ENCODE measurements at regions not wholly inside any gene's neighbourhood (a gene's known extent, or its start where the extent isn't known, plus 50 kb on each side); places are given as distances from the start of the nearest gene placed in this dataset.

DNA sequence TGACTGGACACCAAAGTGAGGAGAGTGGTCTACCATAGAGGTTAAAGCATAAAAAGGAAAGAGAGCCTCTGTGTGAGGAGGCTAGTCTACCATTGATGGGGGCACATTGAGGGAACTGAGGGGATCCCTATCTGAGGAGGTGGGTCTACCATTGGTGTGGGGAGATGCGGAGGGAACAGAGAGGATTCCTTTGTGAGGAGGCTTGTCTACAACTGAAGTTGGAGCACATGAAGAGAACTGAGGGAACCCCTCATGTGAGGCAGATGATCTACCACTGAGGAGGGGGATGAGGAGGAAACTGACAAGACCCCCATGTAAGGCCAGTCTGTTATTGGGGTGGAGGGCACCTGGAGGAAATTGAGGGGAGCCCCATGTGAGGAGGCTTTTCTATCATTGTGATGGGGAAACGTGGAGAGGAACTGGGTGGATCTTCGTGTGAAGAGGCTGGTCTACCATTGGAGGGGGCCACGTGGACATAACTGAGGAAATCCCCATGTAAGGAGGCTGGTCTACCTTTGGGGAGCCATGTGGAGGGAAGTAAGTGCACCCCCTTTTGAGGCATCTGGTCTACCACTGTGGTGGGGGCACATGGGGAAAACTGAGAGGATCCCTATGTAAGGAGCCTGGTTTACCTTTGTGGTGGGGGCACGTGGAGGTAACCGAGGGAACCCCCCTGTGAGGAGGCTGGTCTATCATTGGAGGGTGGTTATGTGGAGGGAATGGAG lies 160.1 kb downstream of the FBLN2 start:
- H3K4me1 Mint-ChIP-seq (ENCODE audit: low read depth), result no peaks in the 10 kb centered on the region
- H3K27me3 Mint-ChIP-seq, result no peaks in the 10 kb centered on the region
- no peaks in the 10 kb centered on the region for H3K36me3 Mint-ChIP-seq (ENCODE audit: low read depth)
- H3K27ac Mint-ChIP-seq, result no peak overlapping the region
- H3K9me3 Mint-ChIP-seq, result peaks cover 93% of the 10 kb centered on the region
- H3K4me3 Mint-ChIP-seq, result no peak overlapping the region
- intact Hi-C loops (cut with micrococcal nuclease), result no loop called here

DNA sequence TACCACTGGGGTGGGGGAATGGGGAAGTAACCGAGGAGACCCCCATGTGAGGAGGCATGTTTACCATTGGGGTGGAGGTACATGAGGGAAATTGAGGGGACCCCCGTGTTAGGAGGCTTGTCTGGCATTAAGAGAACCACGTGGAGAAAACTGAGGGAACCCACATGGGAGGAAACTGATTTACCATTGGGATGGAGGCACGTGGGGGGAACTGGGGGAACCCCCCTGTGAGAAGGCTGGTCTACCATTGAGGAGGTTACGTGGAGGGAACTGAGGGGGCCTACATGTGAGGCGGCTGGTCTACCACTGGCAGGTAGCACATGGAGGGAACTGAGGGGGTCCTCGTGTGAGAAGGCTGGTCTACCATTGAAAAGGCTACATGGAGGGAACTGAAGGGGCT lies 159.4 kb downstream of the FBLN2 start:
- no peak overlapping the region for H3K27ac Mint-ChIP-seq
- no peak overlapping the region for H3K4me3 Mint-ChIP-seq
- intact Hi-C loops (cut with micrococcal nuclease), result no loop called here
- H3K36me3 Mint-ChIP-seq (ENCODE audit: low read depth), result no peaks in the 10 kb centered on the region
- H3K9me3 Mint-ChIP-seq, result peaks cover 92% of the 10 kb centered on the region
- no peaks in the 10 kb centered on the region for H3K4me1 Mint-ChIP-seq (ENCODE audit: low read depth)
- no peaks in the 10 kb centered on the region for H3K27me3 Mint-ChIP-seq

DNA sequence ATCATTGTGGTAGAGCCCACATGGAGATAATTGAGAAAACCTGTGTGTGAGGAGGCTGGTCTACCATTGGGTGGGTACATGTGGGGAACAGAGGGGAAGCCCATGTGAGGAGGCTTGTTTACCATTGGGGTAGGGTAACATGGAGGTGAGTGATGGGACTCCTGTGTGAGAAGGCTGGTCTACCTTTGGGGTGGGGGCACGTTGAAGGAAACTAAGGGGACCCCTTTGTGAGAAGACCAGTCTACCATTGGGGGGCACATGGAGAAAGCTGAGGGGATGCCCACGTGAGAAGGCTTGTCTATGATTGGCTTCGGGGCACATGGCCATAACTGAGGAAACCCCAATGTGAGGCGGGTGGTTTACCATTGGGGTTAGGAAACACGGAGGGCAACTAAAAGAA lies 158.5 kb downstream of the FBLN2 start:
- no peaks in the 10 kb centered on the region for H3K4me1 Mint-ChIP-seq (ENCODE audit: low read depth)
- H3K27me3 Mint-ChIP-seq, result no peaks in the 10 kb centered on the region
- no peak overlapping the region for H3K4me3 Mint-ChIP-seq
- H3K27ac Mint-ChIP-seq, result no peak overlapping the region
- intact Hi-C loops (cut with micrococcal nuclease), result no loop called here
- peaks cover 92% of the 10 kb centered on the region for H3K9me3 Mint-ChIP-seq
- no peaks in the 10 kb centered on the region for H3K36me3 Mint-ChIP-seq (ENCODE audit: low read depth)

DNA sequence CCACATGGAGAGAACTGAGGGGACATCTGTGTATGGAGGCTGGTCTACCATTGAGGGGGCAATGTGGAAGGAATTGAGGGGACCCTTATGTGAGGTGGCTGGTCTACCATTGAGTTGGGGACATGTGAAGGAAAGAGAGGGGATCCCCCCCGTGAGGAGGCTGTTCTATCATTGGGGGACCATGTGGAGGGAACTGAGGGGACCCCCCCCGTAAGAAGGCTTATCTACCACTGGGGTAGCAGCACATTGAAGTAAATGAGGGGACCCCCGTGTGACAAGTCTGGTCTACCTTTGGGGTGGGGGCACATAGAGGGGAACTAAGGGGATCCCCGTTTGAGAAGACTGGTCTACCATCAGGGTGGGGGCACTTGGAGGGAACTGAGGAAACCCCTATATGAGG lies 158.0 kb downstream of the FBLN2 start:
- H3K27me3 Mint-ChIP-seq, result no peaks in the 10 kb centered on the region
- no peak overlapping the region for H3K4me3 Mint-ChIP-seq
- H3K27ac Mint-ChIP-seq, result no peak overlapping the region
- H3K36me3 Mint-ChIP-seq (ENCODE audit: low read depth), result no peaks in the 10 kb centered on the region
- H3K9me3 Mint-ChIP-seq, result peaks cover 86% of the 10 kb centered on the region
- intact Hi-C loops (cut with micrococcal nuclease), result no loop called here
- H3K4me1 Mint-ChIP-seq (ENCODE audit: low read depth), result no peaks in the 10 kb centered on the region

DNA sequence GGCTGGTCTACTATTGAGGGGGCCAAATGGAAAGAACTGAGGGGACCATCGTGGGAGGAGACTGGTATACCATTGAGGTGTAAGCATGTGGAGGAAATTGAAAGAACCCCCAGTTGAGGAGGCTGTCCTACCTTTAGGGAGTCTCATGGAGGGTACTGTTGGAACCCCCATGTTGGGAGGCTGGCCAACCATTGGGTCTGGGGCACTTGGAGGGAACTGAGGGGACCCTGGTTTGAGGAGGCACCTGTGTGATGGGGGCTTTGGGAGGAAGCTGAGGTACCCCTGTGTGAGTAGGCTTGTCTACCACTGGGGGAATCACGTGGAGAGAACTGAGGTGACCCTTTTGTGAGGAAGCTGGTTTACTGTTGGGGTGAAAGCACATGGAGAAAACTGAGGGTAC lies 157.5 kb downstream of the FBLN2 start:
- intact Hi-C loops (cut with micrococcal nuclease), result no loop called here
- Mint-ChIP-seq H3K4me1 (ENCODE audit: low read depth) (no peaks in the 10 kb centered on the region), H3K27ac (no peak overlapping the region), H3K27me3 (no peaks in the 10 kb centered on the region), H3K9me3 (peaks cover 82% of the 10 kb centered on the region), H3K36me3 (ENCODE audit: low read depth) (no peaks in the 10 kb centered on the region), H3K4me3 (no peak overlapping the region)

DNA sequence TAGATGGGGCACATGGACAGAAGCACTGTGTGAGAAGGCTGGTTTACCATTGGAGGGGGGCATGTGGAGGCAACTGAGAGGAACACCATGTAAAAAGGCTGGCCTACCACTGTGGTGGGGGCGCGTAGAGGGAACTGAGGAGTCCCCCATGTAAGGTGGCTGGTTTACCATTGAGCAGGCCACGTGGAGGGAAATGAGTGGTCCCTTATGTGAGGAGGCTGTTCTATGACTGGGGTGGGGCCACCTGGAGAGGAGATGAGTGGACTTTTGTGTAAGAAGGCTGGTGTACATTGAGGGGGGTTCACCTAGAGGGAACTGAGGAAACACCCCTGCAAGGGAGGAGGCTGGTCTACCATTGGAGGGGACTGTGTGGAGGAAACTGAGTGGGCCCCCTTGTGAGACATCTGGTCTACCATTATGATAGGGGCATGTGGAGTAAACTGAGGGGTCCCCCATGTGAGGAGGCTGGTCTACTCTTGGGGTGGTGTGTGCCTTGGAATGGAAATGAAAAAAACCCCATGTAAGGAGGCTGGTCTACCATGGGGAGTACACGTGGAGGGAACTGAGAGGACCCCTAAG lies 156.9 kb downstream of the FBLN2 start:
- H3K4me3 Mint-ChIP-seq, result no peak overlapping the region
- H3K4me1 Mint-ChIP-seq (ENCODE audit: low read depth), result no peaks in the 10 kb centered on the region
- no peak overlapping the region for H3K27ac Mint-ChIP-seq
- no peaks in the 10 kb centered on the region for H3K36me3 Mint-ChIP-seq (ENCODE audit: low read depth)
- H3K9me3 Mint-ChIP-seq, result peaks cover 75% of the 10 kb centered on the region
- intact Hi-C loops (cut with micrococcal nuclease), result no loop called here
- H3K27me3 Mint-ChIP-seq, result no peaks in the 10 kb centered on the region

DNA sequence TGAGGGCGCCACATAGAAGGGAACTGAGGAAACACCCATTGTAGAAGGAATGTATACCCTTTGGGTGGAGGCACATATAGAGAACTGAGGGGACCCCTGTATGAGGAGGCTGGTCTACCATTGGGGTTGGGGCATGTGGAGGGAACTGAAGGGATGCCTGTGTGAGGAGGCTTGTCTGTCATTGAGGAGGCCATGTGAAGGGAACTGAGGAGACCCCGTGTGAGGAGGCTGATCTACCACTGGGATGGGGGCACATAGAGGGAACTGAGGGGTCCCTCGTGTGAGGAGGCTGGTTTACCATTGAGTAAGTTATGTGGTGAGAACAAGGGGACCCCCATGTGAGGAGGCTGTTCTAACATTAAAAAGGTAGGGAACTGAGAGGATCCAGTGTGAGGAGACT lies 156.1 kb downstream of the FBLN2 start:
- Mint-ChIP-seq H3K9me3 (peaks cover 72% of the 10 kb centered on the region), H3K27ac (no peak overlapping the region), H3K4me1 (ENCODE audit: low read depth) (no peaks in the 10 kb centered on the region), H3K27me3 (no peaks in the 10 kb centered on the region), H3K36me3 (ENCODE audit: low read depth) (no peaks in the 10 kb centered on the region), H3K4me3 (no peak overlapping the region)
- intact Hi-C loops (cut with micrococcal nuclease), result no loop called here

DNA sequence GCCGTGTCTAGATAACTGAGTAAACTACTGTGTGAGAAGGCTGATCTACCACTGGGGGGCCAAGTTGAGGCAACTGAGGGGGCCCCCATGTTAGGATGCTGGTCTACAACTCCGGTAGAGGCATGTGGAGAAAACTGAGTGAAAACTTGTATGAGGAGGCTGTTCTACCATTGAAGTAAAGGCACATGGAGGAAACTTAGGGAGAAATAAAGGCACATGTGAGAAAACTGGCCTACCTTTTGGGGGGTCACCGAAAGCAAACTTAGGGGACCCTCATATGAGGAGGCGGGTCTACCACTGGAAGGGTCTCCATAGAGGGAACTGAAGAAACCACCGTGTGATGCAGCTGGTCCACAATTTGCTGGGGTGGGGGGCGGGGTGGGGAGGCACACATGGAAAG lies 155.2 kb downstream of the FBLN2 start:
- no peaks in the 10 kb centered on the region for H3K36me3 Mint-ChIP-seq (ENCODE audit: low read depth)
- H3K9me3 Mint-ChIP-seq, result peaks cover 64% of the 10 kb centered on the region
- intact Hi-C loops (cut with micrococcal nuclease), result no loop called here
- no peaks in the 10 kb centered on the region for H3K4me1 Mint-ChIP-seq (ENCODE audit: low read depth)
- no peak overlapping the region for H3K27ac Mint-ChIP-seq
- no peaks in the 10 kb centered on the region for H3K27me3 Mint-ChIP-seq
- H3K4me3 Mint-ChIP-seq, result no peak overlapping the region

DNA sequence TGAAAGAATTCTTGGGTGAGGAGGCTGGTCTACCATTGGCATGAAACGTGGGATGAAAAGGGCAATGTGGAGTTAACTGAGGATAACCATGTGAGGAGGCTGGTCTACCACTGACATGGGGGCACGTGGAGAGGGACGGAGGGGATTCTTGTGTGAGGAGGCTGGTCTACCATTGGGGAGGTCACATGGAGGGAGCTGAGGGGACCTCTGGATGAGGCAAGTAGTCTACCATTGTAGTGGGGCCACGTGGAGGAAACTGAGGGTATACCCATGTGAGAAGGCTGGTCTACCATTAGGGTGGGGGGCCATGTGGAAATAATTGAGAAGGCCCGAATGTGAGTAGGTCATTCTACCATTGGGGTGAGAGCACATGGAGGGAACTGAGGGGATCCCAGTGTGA lies 154.1 kb downstream of the FBLN2 start:
- intact Hi-C loops (cut with micrococcal nuclease), result no loop called here
- no peaks in the 10 kb centered on the region for H3K36me3 Mint-ChIP-seq (ENCODE audit: low read depth)
- H3K27ac Mint-ChIP-seq, result no peak overlapping the region
- no peaks in the 10 kb centered on the region for H3K27me3 Mint-ChIP-seq
- H3K4me3 Mint-ChIP-seq, result no peak overlapping the region
- H3K9me3 Mint-ChIP-seq, result peaks cover 55% of the 10 kb centered on the region
- no peaks in the 10 kb centered on the region for H3K4me1 Mint-ChIP-seq (ENCODE audit: low read depth)

DNA sequence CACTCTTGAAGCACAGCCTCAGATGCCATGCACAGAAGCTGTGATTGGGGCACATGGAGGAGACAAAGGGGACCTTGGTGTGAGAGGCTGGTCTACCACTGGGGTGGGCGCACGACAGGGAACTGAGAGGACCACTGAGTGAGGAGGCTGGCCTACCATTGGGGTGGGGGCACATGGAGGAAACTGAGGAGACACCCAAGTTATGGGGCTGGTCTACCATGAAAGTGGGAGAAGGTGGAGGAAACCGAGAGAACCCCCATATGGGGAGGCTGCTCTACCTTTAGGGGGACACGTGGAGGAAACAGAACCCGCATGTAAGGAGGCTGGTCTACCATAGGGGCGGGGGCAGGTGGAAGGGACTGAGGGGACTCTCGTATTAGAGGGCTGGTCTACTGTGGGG lies 153.4 kb downstream of the FBLN2 start:
- Mint-ChIP-seq H3K27me3 (no peaks in the 10 kb centered on the region), H3K9me3 (peaks cover 47% of the 10 kb centered on the region), H3K4me3 (no peak overlapping the region), H3K4me1 (ENCODE audit: low read depth) (no peaks in the 10 kb centered on the region), H3K36me3 (ENCODE audit: low read depth) (no peaks in the 10 kb centered on the region), H3K27ac (no peak overlapping the region)
- intact Hi-C loops (cut with micrococcal nuclease), result no loop called here

DNA sequence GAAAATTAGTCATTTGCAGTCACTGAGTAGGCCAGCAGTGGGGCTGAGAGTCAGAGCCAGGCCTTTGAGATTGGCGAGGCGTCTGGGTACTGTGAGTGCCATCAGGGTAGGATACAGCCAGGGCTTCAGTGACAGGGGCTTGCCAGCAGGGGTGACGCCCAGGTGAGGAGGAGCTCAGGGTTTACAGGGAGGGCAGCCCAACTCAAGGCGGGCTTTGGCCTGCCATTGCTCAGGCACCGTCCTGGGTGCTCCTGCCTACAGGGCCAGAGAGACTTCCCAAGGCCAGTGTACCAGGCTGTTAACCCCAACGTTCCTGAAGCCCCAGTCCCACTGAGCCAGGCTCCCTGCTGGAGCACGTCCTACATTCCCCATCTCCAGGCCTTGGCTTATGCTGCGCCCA lies 152.0 kb downstream of the FBLN2 start:
- Mint-ChIP-seq H3K27me3 (no peaks in the 10 kb centered on the region), H3K9me3 (peaks cover 33% of the 10 kb centered on the region), H3K4me1 (ENCODE audit: low read depth) (no peaks in the 10 kb centered on the region), H3K36me3 (ENCODE audit: low read depth) (no peaks in the 10 kb centered on the region), H3K27ac (no peak overlapping the region), H3K4me3 (no peak overlapping the region)
- intact Hi-C loops (cut with micrococcal nuclease), result no loop called here

DNA sequence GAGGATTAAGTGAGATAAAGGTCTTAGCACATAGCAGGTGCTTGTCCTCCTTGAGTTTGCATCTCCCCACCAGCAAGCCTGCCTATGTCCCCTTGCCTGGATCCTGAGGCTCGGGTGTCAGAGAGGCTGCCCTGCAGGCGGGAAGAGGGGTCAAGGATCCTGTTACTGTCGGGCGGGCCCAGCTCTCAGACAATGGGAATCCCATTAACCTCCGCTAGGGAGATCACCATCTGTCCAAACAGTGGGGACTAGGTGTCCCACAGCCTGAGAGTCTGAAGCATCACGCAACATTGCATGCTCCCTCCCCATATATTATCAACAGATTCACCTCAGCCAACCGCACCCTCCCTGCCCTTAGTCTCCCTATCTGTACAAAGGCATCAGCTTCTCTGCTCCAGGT lies 151.4 kb downstream of the FBLN2 start:
- Mint-ChIP-seq H3K9me3 (peaks cover 28% of the 10 kb centered on the region), H3K27me3 (no peaks in the 10 kb centered on the region), H3K27ac (no peak overlapping the region), H3K36me3 (ENCODE audit: low read depth) (no peaks in the 10 kb centered on the region), H3K4me3 (no peak overlapping the region), H3K4me1 (ENCODE audit: low read depth) (no peaks in the 10 kb centered on the region)
- intact Hi-C loops (cut with micrococcal nuclease), result no loop called here

DNA sequence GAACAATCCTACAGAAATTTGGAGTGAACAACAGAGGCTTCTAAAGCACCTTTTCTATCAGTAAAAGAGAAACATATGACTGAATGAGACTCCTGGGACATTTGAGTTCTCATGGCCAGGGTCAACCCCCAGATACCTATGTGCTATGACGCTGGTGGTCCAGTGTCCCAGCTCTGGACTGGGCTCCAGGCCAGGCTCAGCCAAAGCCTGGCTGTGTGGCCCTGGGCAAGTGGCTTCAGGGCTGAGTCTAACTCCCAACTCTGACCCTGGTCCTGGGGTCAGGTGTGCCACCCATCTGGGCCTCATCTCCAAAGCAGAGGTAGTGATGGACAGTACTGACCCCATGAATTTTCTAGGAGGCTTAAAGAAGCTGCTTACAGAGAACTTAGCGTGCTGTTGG lies 147.8 kb downstream of the FBLN2 start:
- no peaks in the 10 kb centered on the region for H3K4me1 Mint-ChIP-seq (ENCODE audit: low read depth)
- H3K27ac Mint-ChIP-seq, result no peak overlapping the region
- no peaks in the 10 kb centered on the region for H3K9me3 Mint-ChIP-seq
- H3K4me3 Mint-ChIP-seq, result no peak overlapping the region
- H3K27me3 Mint-ChIP-seq, result no peaks in the 10 kb centered on the region
- no peaks in the 10 kb centered on the region for H3K36me3 Mint-ChIP-seq (ENCODE audit: low read depth)
- intact Hi-C loops (cut with micrococcal nuclease), result no loop called here

DNA sequence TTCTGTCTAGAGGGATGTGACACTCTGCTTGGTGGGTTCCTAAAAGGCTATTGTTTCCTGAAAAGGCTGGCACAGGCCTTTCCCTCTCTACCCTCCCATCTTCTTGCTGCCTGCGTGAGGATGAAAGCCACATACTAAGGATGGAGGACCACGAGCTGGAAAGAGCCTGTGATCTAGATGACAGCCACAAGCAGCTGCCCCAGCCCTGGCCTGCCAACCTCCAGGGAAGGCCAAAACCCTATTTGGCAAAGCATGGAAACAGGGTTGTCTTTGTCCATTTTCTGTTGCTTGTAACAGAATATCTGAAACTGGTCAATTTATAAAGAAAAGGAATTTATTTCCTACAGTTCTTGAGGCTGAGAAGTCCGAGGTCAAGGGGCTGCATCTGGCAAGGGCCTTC lies 144.5 kb downstream of the FBLN2 start:
- H3K4me1 Mint-ChIP-seq (ENCODE audit: low read depth), result no peaks in the 10 kb centered on the region
- H3K4me3 Mint-ChIP-seq, result no peak overlapping the region
- H3K9me3 Mint-ChIP-seq, result no peaks in the 10 kb centered on the region
- no peak overlapping the region for H3K27ac Mint-ChIP-seq
- intact Hi-C loops (cut with micrococcal nuclease), result no loop called here
- H3K27me3 Mint-ChIP-seq, result no peaks in the 10 kb centered on the region
- H3K36me3 Mint-ChIP-seq (ENCODE audit: low read depth), result no peaks in the 10 kb centered on the region

DNA sequence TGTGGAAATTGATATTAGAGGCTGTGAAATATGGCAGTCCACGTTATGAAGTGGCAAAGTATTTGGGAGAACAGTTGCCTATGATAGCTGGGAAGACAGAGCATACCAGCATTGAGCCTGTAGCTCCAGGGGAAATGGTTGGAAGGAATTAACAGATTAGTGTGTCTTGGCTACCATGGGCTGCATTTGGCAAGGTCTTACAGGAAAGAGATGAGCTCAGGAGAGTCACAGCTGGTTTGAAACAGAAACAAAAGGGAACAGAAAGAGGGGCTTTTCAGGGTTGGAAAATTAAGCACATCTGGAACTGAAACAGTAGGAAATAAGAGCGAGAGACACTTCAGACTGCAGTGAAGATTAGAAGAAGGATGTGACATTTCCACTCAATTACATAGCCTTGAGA lies 141.7 kb downstream of the FBLN2 start:
- no peaks in the 10 kb centered on the region for H3K36me3 Mint-ChIP-seq (ENCODE audit: low read depth)
- no peaks in the 10 kb centered on the region for H3K9me3 Mint-ChIP-seq
- intact Hi-C loops (cut with micrococcal nuclease), result no loop called here
- no peaks in the 10 kb centered on the region for H3K4me1 Mint-ChIP-seq (ENCODE audit: low read depth)
- H3K27ac Mint-ChIP-seq, result no peak overlapping the region
- no peaks in the 10 kb centered on the region for H3K27me3 Mint-ChIP-seq
- H3K4me3 Mint-ChIP-seq, result no peak overlapping the region

Measured in dendritic cell treated with granulocyte-macrophage colony-stimulating factor and Interleukin-4, amounts not matched to agents 40 ng/mL and 50 ng/mL, for 4 days (primary cell).